ENCODE measurements at regions not wholly inside any gene's neighbourhood (a gene's known extent, or its start where the extent isn't known, plus 50 kb on each side); places are given as distances from the start of the nearest gene placed in this dataset.
"Not testable (repeated sequence)": the region's sequence is repeated elsewhere in the genome, so short reads cannot be mapped to it uniquely, and the experiment has no call there.

DNA sequence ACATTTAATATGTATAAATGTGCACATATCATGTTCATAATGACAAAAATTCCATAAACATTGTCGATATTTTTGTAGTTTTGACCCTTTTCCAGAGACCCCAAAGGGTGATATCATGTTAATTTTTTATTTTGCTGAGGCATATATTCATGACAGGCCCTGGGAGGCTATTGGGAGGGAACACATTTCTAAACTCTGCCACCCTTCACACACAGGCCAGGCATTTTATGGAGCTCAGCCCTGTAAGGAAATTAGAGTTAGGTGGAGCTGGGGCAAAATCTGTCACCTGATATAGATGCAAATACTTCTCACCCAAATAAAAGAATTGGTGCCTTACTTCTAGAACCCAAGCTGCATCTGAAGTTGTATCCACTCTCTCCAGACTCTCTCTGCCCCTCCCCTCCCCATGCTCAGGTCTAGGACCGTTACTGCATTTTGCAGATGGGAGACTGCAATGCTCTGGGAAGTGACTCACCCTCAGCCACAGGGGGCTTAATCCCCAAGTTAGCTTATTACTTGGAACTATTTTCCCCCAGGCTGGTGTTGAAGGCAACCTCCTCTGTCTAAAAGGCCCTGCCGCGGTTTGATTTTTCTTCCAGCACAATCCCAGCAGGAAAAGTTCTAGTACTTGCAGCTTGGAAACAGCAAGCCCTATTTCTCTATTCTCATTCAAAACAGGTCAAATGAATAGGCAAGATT lies 238.9 kb downstream of the EMP1 start:
- Mint-ChIP-seq H3K36me3 (no peaks in the 10 kb centered on the region), H3K4me1 (peaks cover 0 to 5% of the 10 kb centered on the region in 2 donors), H3K27ac (no peak overlapping the region), H3K4me3 (no peak overlapping the region), H3K9me3 (no peaks in the 10 kb centered on the region), H3K27me3 (peaks cover 12 to 15% of the 10 kb centered on the region in 2 donors)
- no peak for DNase-seq
- no peak for ATAC-seq (replicated peaks)

DNA sequence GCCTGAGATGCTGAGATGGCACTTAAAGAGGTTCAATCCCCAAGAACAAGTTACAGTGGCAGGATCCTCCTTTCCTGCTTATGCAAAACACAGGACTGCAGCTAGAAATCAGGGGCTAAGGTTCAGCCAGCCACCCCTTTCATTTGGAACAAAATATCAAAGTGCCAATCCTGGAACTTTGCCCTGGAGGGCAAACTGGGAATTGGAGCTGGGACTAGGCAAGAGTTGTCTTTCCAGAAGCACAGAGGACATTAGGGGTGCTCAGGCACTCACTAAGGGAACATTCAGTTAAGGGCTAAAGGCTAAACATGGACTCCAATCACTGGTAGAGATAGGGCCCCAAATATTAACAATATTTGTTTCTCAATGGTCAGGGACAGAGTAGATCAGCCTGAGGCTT lies 237.2 kb downstream of the EMP1 start:
- H3K27ac Mint-ChIP-seq = no peak overlapping the region
- H3K4me3 Mint-ChIP-seq = no peak overlapping the region
- no peaks in the 10 kb centered on the region for H3K36me3 Mint-ChIP-seq
- peaks cover 6 to 15% of the 10 kb centered on the region in 2 donors for H3K27me3 Mint-ChIP-seq
- no peaks in the 10 kb centered on the region for H3K9me3 Mint-ChIP-seq
- DNase-seq = no peak
- peaks cover 0 to 5% of the 10 kb centered on the region in 2 donors for H3K4me1 Mint-ChIP-seq
- ATAC-seq (replicated peaks) = no peak

DNA sequence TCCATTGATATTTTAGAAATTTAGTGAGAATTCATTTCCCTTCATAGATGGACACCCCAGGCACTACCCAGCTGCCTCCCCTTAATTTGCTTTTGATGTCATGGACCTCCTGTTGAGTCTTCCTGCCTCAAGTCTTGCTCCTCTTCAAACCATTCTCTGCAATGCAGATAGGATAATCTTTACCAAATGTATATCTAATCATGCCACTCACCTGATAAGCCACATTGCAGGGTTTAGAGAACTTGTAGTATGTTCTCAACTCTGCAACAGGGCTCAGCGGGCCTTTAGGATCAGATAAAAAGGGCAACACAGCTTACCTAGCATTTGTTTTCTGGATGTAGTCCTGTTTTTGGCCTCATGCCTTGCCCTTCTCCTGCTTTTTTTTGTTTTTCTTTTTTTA lies 234.5 kb downstream of the EMP1 start:
- Mint-ChIP-seq H3K27ac (no peak overlapping the region), H3K27me3 (peaks cover 5 to 15% of the 10 kb centered on the region in 2 donors), H3K4me1 (no peaks in the 10 kb centered on the region), H3K9me3 (peaks cover 6 to 12% of the 10 kb centered on the region in 2 donors), H3K4me3 (no peak overlapping the region), H3K36me3 (peaks cover 0 to 3% of the 10 kb centered on the region in 2 donors)
- DNase-seq = no peak
- ATAC-seq (replicated peaks) = no peak

DNA sequence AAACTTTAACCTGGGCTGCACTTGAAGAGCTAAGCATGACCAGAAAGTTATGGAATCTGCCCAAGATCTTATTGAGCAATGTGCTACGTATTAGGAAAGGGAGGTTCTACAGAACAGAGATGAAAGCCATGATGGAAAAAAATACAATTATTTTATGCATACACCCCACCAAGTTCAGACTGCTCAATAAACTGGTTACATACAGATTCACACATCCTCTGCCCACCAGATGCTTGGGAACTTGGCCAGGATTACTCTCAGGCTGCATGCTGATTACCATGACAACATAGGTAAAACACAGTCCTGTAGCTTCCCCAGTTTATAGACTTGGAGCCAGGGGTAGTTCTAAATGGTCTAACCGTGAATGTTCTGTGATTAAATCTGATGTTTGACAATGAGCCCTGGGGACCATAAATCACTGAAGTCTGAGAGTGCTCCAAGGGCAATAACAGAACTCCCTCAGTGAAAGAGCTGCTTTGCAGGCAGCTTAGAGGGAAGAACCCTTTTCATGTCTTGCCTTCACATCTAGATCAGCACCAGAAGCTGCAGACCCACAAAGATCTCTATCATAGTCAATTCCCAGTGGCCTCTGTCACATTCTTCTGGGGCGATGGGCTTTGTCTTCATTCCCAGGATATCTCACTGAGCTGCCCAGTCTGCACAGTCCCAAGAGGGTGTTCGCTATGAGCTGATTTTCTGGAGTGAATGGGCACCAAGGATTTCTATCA lies 232.2 kb downstream of the EMP1 start:
- Mint-ChIP-seq H3K27ac (no peak overlapping the region), H3K4me3 (no peak overlapping the region), H3K36me3 (peaks cover 0 to 3% of the 10 kb centered on the region in 2 donors), H3K4me1 (no peaks in the 10 kb centered on the region), H3K9me3 (peaks cover 6 to 12% of the 10 kb centered on the region in 2 donors), H3K27me3 (peaks cover 5 to 8% of the 10 kb centered on the region in 2 donors)
- no peak for ATAC-seq (replicated peaks)
- no peak for DNase-seq

DNA sequence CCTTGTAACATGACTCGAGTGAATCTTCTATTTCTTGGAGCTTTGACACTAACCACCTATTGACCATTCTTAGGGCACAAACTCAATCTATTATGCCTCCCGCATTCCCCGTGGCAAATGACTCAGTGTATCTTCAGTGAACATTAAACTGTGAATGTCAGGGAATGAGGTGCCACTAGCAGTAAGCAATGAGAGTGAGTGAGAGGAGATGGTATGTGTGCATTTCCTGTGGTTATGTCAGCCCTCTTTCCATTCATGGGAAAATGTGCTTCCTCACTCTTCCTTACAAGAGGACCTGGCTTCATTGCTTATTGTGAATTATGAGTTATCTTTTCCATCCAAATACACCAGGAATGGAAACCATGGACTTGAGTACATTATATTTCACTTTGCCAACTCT lies 229.2 kb downstream of the EMP1 start:
- DNase-seq = no peak
- H3K4me3 Mint-ChIP-seq = no peak overlapping the region
- no peaks in the 10 kb centered on the region for H3K4me1 Mint-ChIP-seq
- no peak overlapping the region for H3K27ac Mint-ChIP-seq
- peaks cover 0 to 3% of the 10 kb centered on the region in 2 donors for H3K36me3 Mint-ChIP-seq
- peaks cover 8 to 9% of the 10 kb centered on the region in 2 donors for H3K27me3 Mint-ChIP-seq
- H3K9me3 Mint-ChIP-seq = peaks cover 6 to 12% of the 10 kb centered on the region in 2 donors
- no peak for ATAC-seq (replicated peaks)

DNA sequence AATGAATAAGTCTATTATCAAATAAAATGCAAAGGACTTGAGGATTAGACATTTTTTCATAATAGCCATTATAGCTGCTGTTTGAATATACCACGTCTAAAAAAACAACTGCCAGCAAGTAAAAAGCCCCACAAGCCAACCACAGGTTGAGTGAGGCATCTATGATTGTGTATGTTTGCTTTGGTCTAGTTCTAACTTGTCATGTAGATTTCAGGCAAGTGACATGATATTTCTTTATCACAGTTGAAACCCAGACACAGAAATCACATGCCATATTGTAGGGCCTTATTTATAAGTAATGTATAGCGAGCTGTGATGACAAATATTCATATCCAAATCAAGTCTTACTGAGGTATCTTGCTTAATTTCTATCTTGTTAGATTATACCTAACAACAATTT lies 225.8 kb downstream of the EMP1 start:
- DNase-seq (no peak), ATAC-seq (replicated peaks) (no peak)
- Mint-ChIP-seq H3K27ac (no peak overlapping the region), H3K36me3 (no peaks in the 10 kb centered on the region), H3K27me3 (peaks cover under 1 to 9% of the 10 kb centered on the region in 2 donors), H3K4me1 (no peaks in the 10 kb centered on the region), H3K4me3 (no peak overlapping the region), H3K9me3 (peaks cover 0 to under 1% of the 10 kb centered on the region in 2 donors)

DNA sequence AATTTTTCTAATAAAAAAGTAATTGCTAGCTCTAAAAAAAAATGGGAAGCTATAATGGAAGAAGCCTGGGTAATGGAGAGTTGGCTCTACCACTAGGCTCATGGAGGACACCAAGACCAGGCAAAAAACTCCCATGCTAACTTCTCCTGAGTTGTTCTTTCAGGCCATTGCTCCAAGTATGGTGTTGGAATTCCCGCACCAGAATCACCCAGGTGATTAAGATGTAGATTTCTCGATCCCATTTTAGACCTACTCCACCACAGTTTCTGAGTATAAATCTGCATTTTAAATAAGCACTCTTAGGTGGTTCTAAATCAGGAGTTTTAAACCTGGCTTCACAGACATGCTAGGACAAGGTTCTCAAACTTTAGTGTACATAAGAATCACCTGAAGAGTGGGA lies 221.0 kb downstream of the EMP1 start:
- DNase-seq (no peak), ATAC-seq (replicated peaks) (no peak)
- Mint-ChIP-seq H3K27me3 (peaks cover 4 to 5% of the 10 kb centered on the region in 2 donors), H3K27ac (no peak overlapping the region), H3K36me3 (no peaks in the 10 kb centered on the region), H3K4me3 (no peak overlapping the region), H3K9me3 (peaks cover 0 to 1% of the 10 kb centered on the region in 2 donors), H3K4me1 (no peaks in the 10 kb centered on the region)

DNA sequence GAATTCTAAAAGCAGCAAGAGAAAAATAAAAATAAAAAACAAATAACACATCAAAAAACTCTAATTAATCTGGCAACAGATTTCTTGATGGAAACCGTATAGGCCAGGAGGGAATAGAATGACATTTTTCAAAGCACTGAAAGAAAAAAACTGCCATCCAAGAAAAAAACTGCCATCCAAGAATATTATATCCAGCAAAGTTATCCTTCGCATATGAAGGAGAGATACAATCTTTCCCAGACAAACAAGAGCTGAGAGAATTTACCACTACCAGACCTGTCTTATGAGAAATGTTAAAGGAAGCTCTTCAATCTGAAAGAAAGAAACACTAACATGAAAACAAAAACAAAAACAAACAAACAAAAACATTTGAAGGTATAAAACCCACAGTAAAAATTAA lies 214.8 kb downstream of the EMP1 start:
- peaks cover 4 to 9% of the 10 kb centered on the region in 2 donors for H3K27me3 Mint-ChIP-seq
- DNase-seq (no peak), ATAC-seq (replicated peaks) (no peak)
- H3K9me3 Mint-ChIP-seq = peaks cover 16 to 17% of the 10 kb centered on the region in 2 donors
- H3K4me3 Mint-ChIP-seq = no peak overlapping the region
- no peaks in the 10 kb centered on the region for H3K36me3 Mint-ChIP-seq
- H3K27ac Mint-ChIP-seq = no peak overlapping the region
- H3K4me1 Mint-ChIP-seq = no peaks in the 10 kb centered on the region

DNA sequence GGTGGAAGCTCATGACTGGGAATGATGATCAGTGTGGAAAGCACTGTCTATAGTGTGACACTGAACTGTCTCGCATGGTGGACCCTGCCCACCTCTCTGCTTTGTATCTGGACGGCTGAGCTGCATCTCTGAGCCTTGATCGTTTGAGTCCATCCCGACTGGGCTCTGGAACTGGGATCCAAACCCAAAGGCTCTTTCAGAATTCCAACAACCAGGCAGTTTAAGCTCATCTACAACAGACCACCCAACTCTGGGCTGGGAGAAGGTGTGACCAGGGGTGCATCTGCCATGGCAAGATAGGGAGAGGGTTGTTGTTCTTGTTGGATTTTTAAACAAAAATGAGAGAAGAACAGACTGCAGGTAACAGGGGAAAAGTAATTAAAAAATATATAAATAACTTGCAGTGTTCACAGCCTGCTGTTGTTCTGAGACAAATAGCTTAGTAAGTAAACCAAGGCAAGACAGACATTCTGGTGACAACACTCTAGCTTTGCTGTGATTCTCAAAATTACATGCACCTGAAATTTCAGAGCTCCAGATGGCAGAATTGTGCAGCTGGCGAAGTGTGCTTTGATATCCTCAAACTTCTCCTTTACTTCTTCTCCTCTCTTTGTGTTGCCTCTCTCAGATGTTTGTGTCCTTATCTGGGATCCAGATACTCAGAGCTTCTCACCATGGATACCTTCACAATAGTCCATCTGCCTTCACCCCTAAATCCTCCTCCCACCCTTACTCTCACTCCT lies 209.6 kb downstream of the EMP1 start:
- H3K4me1 Mint-ChIP-seq = no peaks in the 10 kb centered on the region
- no peak for ATAC-seq (replicated peaks)

DNA sequence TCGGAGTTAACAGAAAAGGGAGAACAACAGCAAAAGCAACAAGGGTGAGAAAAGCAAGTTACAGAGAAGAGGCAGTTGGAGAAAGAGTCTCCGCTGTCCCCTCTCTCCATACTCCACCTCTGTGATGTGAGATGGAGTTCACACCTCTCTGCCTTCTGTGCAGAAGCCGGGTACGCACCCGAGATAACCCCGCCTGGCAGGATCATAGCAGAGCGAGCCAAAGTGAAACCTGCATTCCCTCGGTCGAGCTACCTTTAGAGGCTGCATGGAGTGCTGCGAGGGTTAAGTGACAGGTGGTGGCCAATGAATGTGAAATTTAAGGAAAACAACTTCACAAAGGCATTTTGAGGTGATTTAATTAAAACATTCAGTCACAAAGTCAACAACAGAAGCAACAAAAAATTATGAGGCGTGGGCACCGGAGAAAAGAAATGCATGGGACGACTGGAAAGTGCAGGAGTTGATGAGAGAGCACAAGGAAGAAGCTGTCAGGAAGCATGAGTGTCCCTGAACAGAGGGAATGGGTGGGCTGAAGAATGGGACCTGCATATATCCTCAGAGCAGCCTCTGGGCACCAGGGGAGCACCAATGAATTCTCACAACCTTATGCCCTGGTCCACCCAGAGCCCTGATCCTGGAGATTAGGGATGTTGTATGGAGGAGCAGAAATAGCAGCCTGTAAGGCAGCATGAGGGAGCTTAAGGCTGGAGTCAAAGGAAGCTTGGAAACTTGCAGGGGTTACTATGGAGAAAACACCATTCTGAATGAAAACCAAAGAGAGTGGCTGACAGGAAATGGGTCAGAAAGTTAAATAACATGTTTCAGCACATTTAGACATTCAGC lies 208.3 kb downstream of the EMP1 start:
- no peak for ATAC-seq (replicated peaks)
- Mint-ChIP-seq H3K4me1 (no peaks in the 10 kb centered on the region), H3K27ac (no peak overlapping the region)

More for the DNA sequence above, 209.6 kb downstream of the EMP1 start:
- no peak overlapping the region for H3K4me3 Mint-ChIP-seq
- DNase-seq = no peak
- no peak overlapping the region for H3K27ac Mint-ChIP-seq
- no peaks in the 10 kb centered on the region for H3K36me3 Mint-ChIP-seq
- H3K9me3 Mint-ChIP-seq = peaks cover 8 to 10% of the 10 kb centered on the region in 2 donors
- peaks cover 16% of the 10 kb centered on the region in 2 donors for H3K27me3 Mint-ChIP-seq

DNA sequence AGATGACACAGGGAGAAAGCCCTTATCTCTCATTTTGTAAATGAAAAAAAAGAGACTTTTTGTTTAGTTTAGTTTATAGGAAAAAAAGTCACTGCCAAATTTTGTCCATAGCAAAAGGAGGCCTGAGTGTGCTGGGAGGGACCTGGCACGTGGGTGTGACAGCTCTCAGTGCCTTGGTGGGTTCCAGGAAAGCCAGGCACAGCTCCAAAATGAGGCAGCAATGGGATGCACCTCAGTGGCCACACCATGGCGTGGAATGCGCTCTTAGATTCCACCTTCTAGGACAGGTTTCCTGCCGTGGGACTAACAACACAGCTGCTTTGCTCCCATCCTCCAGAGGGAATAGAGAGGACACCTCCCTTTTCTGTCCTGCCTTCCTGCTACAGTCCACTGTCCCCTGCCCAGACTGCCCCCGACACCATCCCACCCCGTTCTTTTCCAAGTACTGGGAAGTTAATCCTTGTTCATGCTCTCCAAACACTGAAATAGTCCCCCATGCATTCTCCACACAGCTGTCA lies 207.6 kb downstream of the EMP1 start:
- Mint-ChIP-seq H3K27me3 (peaks cover 20% of the 10 kb centered on the region in 2 donors), H3K4me3 (no peak overlapping the region), H3K27ac (no peak overlapping the region), H3K36me3 (no peaks in the 10 kb centered on the region), H3K9me3 (peaks cover 0 to 2% of the 10 kb centered on the region in 2 donors), H3K4me1 (no peaks in the 10 kb centered on the region)
- DNase-seq = no peak
- ATAC-seq (replicated peaks) = no peak

More for the DNA sequence above, 208.3 kb downstream of the EMP1 start:
- no peak overlapping the region for H3K4me3 Mint-ChIP-seq
- H3K27me3 Mint-ChIP-seq = peaks cover 20% of the 10 kb centered on the region in 2 donors
- no peak for DNase-seq
- peaks cover 0 to 2% of the 10 kb centered on the region in 2 donors for H3K9me3 Mint-ChIP-seq
- H3K36me3 Mint-ChIP-seq = no peaks in the 10 kb centered on the region

DNA sequence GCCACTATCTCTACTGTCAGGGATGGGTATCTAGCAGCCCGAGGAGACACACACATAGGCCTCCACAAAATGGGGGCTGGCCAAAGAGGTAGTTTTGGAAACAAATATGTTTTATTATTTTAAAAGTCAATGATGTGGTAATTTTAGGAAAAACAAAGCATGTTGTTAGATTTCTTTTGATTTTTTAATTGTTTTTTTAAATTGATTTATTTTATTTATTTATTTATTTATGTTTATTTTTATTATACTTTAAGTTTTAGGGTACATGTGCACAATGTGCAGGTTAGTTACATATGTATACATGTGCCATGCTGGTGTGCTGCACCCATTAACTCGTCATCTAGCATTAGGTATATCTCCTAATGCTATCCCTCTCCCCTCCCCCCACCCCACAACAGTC lies 194.8 kb downstream of the EMP1 start:
- H3K27ac Mint-ChIP-seq; H3K36me3 Mint-ChIP-seq; H3K27me3 Mint-ChIP-seq; H3K9me3 Mint-ChIP-seq; DNase-seq; H3K4me3 Mint-ChIP-seq; H3K4me1 Mint-ChIP-seq; ATAC-seq (replicated peaks): not testable (repeated sequence)

DNA sequence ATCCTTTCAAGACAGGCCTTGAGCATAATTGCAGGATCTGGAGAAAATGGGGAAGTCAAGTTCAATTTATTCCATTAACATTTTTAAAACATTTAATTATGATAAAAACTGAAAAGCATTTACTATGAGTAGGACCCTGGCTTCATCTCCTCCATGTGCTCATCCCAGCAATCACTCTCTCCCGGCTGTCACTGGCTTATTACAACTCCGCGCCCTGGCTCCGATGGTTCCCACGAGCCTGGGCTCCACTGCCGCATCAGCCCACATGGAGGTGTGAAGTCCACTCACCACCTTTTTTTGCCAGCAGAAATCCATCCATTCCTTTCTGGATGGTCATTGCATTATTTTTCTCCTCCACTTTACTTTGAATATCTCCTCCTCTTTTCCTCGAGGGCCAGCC lies 194.4 kb downstream of the EMP1 start:
- H3K27me3 Mint-ChIP-seq = peaks cover 0 to 5% of the 10 kb centered on the region in 2 donors
- no peaks in the 10 kb centered on the region for H3K4me1 Mint-ChIP-seq
- DNase-seq (no peak), ATAC-seq (replicated peaks) (no peak)
- H3K36me3 Mint-ChIP-seq = no peaks in the 10 kb centered on the region
- no peaks in the 10 kb centered on the region for H3K9me3 Mint-ChIP-seq
- H3K27ac Mint-ChIP-seq = no peak overlapping the region
- no peak overlapping the region for H3K4me3 Mint-ChIP-seq
